ENCODE measurements at regions not wholly inside any gene's neighbourhood (a gene's known extent, or its start where the extent isn't known, plus 50 kb on each side); places are given as distances from the start of the nearest gene placed in this dataset.
A peak's percentile ranks its signal among the peaks of the same experiment; 100 is the strongest.

DNA sequence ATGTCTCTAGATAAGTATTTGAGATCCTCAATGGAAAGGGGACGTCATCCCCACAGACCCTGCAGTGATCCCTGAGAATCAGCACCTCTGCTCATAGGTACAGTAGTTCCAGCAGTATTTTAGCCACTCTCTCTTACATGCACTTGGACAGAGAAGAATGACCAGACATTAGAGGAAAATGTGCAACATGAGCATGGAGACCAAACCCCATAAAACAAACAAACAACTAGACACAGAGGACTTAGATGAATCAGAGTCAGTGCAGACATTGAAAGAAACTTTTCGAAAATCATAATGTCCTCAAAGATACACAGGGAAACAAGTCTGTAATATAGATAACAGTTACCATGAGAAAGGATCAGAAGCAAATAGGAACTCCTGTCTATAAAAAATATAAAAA lies 108.2 kb downstream of the LYPLAL1 start:
- no peak for DNase-seq
- no peaks in the 10 kb centered on the region for H3K27me3 ChIP-seq (replicated peaks)
- no peak overlapping the region for H3K27ac ChIP-seq
- TF ChIP-seq, protein P1, sequence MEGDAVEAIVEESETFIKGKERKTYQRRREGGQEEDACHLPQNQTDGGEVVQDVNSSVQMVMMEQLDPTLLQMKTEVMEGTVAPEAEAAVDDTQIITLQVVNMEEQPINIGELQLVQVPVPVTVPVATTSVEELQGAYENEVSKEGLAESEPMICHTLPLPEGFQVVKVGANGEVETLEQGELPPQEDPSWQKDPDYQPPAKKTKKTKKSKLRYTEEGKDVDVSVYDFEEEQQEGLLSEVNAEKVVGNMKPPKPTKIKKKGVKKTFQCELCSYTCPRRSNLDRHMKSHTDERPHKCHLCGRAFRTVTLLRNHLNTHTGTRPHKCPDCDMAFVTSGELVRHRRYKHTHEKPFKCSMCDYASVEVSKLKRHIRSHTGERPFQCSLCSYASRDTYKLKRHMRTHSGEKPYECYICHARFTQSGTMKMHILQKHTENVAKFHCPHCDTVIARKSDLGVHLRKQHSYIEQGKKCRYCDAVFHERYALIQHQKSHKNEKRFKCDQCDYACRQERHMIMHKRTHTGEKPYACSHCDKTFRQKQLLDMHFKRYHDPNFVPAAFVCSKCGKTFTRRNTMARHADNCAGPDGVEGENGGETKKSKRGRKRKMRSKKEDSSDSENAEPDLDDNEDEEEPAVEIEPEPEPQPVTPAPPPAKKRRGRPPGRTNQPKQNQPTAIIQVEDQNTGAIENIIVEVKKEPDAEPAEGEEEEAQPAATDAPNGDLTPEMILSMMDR (IDR thresholded peaks at IDR 0.05; ENCODE audit: low read depth, low read length, missing control alignments), result no peak
- in situ Hi-C loops (cut with HindIII; ENCODE audit: low pct_ligation_motif_present, low sequenced_read_pairs), result no loop called here
- H3K36me3 ChIP-seq (replicated peaks), result no peaks in the 10 kb centered on the region
- H3K4me3 ChIP-seq (ENCODE audit: low read depth, low read length), result no peak overlapping the region

DNA sequence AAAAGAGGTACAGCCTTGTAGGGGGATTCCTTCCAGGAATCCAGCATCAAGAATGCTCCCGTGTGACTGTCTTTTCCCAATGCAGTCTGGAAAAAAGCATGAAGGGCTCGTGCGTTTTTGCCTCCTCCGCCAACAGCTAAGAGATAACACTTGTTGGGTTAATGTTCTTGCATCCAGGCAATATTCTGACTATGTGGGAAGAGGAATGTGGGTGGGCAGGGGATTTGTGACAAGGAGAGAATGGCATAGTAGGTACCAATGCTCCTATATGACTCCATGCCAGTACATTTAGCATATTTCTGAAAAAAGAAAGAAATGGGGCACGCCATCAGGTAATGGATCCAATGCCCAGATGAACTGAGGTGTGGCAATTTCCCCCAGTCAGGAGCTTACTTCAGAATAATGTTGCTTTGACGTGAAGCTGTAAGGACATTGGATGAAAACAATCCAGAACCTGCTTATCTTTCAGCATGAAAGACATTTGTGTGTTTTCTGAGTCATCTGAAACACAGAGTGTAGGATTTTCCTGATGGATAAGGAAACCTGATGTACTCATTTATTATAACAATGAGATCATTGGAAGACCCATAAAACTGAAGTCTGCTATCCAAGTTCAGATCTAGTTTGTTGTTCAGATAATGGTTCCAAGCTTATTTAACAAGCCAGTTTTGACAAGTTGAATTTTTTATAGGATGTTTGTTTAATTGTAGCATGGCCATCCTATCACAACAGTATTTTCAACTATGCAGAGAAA lies 105.5 kb downstream of the LYPLAL1 start:
- TF ChIP-seq, protein P1 (IDR thresholded peaks at IDR 0.05; ENCODE audit: low read depth, low read length, missing control alignments), result no peak
- in situ Hi-C loops (cut with HindIII; ENCODE audit: low pct_ligation_motif_present, low sequenced_read_pairs), result no loop called here
- peak; percentile 58 for DNase-seq
- Histone ChIP-seq H3K4me3 (ENCODE audit: low read depth, low read length) (no peak overlapping the region), H3K36me3 (replicated peaks) (no peaks in the 10 kb centered on the region), H3K27me3 (replicated peaks) (no peaks in the 10 kb centered on the region), H3K27ac (peak overlapping the region; percentile 35)

DNA sequence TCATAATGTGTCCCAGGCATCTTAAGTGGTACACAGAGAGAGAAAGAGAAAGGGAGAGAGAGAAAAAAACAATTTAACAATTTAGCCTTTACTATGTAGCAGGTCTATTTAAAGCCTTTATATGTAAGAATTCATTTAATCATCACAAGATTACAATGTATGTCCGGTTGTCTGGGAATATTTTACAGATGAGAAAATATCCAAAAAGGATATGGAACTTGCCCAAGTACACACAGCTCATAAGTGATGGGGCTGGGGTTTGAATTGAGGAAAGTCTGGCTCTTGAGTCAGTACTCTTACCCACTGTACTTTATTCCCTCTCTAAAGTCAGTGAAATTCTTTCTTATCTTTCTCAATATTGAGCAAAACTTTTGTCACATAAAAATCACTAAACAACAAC lies 104.6 kb downstream of the LYPLAL1 start:
- H3K36me3 ChIP-seq (replicated peaks), result no peaks in the 10 kb centered on the region
- no peak for DNase-seq
- no peaks in the 10 kb centered on the region for H3K27me3 ChIP-seq (replicated peaks)
- in situ Hi-C loops (cut with HindIII; ENCODE audit: low pct_ligation_motif_present, low sequenced_read_pairs), result no loop called here
- TF ChIP-seq, protein P1 (IDR thresholded peaks at IDR 0.05; ENCODE audit: low read depth, low read length, missing control alignments), result no peak
- no peak overlapping the region for H3K27ac ChIP-seq
- no peak overlapping the region for H3K4me3 ChIP-seq (ENCODE audit: low read depth, low read length)

DNA sequence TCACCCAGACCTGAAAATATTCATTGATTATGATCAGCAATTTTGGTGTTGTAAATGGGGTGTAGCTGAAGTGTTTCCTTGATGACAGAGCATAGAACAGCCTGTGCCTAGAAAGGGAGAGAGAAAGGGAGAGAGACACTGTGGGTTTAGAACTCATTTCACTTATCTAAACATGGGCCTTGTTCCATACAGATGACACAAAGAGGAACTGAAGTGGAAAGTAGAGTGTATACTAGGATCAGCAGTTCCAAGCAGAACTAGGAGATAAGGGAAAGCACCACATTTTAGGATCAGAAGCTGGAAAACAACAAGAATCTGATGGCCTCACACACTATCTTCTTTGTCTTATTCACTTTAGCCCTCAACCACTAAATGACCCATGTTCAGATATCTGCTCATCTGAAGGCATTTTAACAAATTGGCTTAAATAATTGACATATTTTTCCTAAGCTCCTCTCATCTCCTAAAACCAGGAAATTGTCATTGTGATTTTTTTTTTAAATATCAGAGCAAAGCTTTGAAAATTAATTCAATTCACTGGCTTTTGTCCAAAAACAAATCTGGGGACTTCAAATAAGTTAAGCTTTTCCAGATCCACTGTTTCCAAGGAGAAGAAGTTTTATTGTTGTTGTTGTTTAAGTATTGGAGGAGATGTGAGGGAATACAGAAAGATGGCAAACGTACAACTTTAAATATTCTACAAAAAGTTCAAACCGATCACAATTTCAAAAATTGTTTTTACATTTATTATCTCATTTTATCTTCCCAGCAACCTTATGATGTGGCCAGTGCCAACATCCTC lies 103.8 kb downstream of the LYPLAL1 start:
- H3K27me3 ChIP-seq (replicated peaks), result no peaks in the 10 kb centered on the region
- H3K27ac ChIP-seq, result no peak overlapping the region
- DNase-seq, result no peak
- H3K36me3 ChIP-seq (replicated peaks), result no peaks in the 10 kb centered on the region
- in situ Hi-C loops (cut with HindIII; ENCODE audit: low pct_ligation_motif_present, low sequenced_read_pairs), result no loop called here
- H3K4me3 ChIP-seq (ENCODE audit: low read depth, low read length), result no peak overlapping the region
- TF ChIP-seq, protein P1 (IDR thresholded peaks at IDR 0.05; ENCODE audit: low read depth, low read length, missing control alignments), result no peak

DNA sequence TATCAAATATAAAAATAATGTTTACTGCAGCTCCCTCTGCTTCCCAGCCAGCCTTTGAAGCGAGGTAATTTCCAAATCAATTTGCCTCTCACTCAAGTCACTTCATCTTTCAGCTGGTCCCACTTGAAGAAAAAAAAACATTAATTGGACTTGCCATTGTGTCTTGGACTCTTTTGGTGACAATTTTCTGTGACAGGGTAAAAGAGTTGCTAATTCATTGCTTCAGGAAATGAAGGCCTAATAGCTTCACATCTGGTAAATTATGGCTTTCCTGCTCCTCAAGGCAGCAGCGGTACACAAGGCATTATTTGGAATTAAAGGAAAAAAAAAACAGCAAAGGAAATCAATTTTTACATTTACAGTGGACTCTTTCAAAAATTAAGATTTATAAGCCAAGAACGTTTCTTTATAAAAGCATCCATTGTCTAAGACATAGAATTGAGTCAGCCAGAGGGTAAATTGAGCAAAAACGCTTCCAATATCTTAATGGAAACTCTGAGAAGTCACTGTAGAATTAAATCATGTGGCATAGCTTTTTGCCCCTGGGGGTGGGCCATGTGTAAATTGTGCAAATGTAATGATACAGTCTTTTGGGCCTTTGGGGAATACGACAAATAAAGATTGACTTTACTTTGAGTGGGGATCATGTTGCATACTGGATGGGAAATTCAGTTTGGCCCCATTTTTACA lies 102.5 kb downstream of the LYPLAL1 start:
- H3K36me3 ChIP-seq (replicated peaks), result no peaks in the 10 kb centered on the region
- no peak overlapping the region for H3K27ac ChIP-seq
- TF ChIP-seq, protein P1 (IDR thresholded peaks at IDR 0.05; ENCODE audit: low read depth, low read length, missing control alignments), result no peak
- H3K27me3 ChIP-seq (replicated peaks), result no peaks in the 10 kb centered on the region
- in situ Hi-C loops (cut with HindIII; ENCODE audit: low pct_ligation_motif_present, low sequenced_read_pairs), result no loop called here
- DNase-seq, result no peak
- H3K4me3 ChIP-seq (ENCODE audit: low read depth, low read length), result no peak overlapping the region
